ENCODE measurements at regions not wholly inside any gene's neighbourhood (a gene's known extent, or its start where the extent isn't known, plus 50 kb on each side); places are given as distances from the start of the nearest gene placed in this dataset.
"Not testable (repeated sequence)": the region's sequence is repeated elsewhere in the genome, so short reads cannot be mapped to it uniquely, and the experiment has no call there.

- DNase-seq (ENCODE audit: low read depth in 2 of 2); H3K4me3 ChIP-seq (replicated peaks in 1 of 2; ENCODE audit: low read depth in 2 of 2, low read length in 2 of 2): not testable (repeated sequence)
Measured at GRCh38 chr22:11795979-11796378, 3732.0 kb upstream of the OR11H1 start.

DNA sequence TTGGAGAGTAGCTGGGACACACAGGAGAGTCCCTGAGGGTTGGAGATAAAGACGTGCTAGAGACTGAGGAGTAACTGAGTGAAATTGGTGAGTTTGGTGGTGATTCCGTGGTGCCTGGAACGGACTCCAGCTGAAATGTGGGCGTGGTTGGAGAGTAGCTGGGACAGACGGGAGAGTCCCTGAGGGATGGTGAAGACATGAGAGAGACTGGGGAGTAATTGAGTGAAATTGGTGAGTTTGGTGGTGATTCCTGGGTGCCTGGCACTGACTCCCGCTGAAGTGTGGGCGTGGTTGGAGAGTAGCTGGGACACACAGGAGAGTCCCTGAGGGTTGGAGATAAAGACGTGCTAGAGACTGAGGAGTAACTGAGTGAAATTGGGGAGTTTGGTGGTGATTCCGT lies 3712.5 kb upstream of the OR11H1 start:
- DNase-seq (ENCODE audit: low read depth in 2 of 2); H3K4me3 ChIP-seq (replicated peaks in 1 of 2; ENCODE audit: low read depth in 2 of 2, low read length in 2 of 2): not testable (repeated sequence)

DNA sequence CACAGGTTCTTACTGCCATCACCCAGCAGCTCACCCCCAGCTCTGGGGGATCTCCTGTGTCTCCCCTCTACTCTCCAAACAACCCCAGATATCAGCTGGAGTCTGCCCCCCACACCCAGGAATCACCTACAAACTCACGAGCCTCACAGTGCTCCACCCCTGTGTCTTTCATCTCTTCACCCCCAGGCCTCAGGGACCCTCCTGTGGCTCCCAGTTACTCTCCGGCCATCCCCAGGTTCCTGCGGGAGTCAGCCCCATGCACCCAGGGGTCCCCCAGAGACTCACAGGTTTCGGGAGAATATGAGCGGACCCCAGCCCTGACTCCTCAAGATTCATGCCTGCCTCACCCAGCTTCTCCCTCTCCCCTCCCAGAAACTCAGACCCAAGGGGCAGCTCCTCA lies 3709.1 kb upstream of the OR11H1 start:
- H3K4me3 ChIP-seq (replicated peaks in 1 of 2; ENCODE audit: low read depth in 2 of 2, low read length in 2 of 2); DNase-seq (ENCODE audit: low read depth in 2 of 2): not testable (repeated sequence)

DNA sequence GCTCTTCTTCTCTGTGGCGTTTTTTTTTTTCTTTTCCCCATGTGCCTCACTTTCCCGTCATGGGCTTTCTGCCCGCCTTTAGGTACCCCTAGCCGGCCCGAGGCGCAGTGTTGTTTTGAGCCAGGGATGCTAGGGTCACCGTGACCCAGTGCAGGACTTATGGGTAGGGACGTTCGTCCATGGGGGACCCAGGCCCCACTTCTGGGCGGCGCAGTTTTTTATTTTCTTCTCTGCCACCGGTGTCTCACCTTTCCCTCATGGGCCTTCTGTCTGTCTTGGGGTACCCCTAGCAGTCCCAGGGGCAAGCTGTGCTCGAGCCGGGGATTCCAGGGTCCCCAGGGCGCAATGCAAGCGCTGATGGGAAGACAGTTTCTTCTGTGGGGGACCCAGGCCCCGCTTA lies 3705.7 kb upstream of the OR11H1 start:
- DNase-seq (ENCODE audit: low read depth in 2 of 2); H3K4me3 ChIP-seq (replicated peaks in 1 of 2; ENCODE audit: low read depth in 2 of 2, low read length in 2 of 2): not testable (repeated sequence)

DNA sequence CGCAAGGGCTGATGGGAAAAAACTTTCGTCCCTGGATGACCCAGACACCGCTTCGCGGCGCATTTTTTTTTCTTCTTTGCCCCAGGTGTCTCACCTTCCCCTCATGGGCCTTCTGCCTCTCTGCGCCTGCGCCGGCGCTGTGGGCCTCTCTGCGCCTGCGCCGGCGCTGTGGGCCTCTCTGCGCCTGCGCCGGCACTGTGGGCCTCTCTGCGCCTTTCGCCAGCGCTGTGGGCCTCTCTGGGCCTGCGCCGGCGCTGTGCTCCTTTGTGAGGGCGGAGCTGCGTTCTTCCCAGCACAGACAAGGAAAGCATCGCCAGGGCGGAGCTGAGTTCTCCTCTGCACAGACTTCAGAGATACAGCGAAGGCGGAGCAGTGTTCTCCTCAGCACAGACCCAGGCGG lies 3703.0 kb upstream of the OR11H1 start:
- DNase-seq (ENCODE audit: low read depth in 2 of 2); H3K4me3 ChIP-seq (replicated peaks in 1 of 2; ENCODE audit: low read depth in 2 of 2, low read length in 2 of 2): not testable (repeated sequence)

GRCh38 chr22:11826000-11826399 lies 3702.0 kb upstream of the OR11H1 start:
- H3K4me3 ChIP-seq (replicated peaks in 1 of 2; ENCODE audit: low read depth in 2 of 2, low read length in 2 of 2); DNase-seq (ENCODE audit: low read depth in 2 of 2): not testable (repeated sequence)

DNA sequence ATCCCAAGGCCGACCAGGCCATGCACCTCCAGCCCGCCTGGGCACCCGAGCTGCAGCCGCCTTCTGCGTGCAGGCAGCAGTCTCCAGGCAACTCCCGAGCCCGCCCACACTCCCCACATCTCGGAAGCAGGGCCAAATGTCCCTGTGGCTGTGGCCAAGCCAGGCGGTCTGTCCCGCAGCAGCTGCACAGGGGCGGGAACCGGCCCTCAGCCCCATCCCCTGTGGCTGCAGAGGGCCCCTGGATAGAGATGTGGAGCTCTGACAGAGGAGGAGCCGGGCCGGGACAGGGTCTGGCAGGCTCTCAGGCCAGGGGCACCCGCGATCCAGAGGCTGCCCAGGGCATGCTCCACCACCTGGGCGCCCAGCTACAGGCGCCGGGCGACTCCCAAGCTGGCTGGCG lies 3698.6 kb upstream of the OR11H1 start:
- peak in 1 of 2 donors; percentile 0 for DNase-seq (ENCODE audit: low read depth in 2 of 2)

More for the DNA sequence above, 3698.6 kb upstream of the OR11H1 start:
- not testable (repeated sequence) for H3K4me3 ChIP-seq (replicated peaks in 1 of 2; ENCODE audit: low read depth in 2 of 2, low read length in 2 of 2)
